ENCODE measurements at regions not wholly inside any gene's neighbourhood (a gene's known extent, or its start where the extent isn't known, plus 50 kb on each side); places are given as distances from the start of the nearest gene placed in this dataset.
"Not testable (repeated sequence)": the region's sequence is repeated elsewhere in the genome, so short reads cannot be mapped to it uniquely, and the experiment has no call there.

DNA sequence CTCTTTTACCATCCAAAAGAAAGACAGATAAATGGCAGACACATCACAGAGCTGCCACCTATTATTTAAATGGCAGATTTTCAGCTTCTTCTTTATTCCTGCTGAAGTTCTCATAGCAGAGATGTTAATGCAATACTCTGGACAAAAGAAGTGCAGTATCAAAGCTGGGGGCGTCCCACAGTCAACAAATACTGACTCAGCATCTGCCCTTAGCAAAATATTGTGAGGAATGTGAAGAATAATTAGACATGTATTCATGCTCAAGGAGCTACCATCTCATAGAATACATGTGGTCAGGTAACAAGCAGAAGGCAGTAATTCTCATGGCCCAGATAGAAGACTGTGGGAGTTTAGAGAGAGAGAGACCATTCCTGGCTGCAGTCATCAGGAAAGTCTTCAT is 108.0 kb upstream of the TANK start:
- no peak overlapping the region for H3K27ac Mint-ChIP-seq
- no peak for DNase-seq (ENCODE audit: low spot score)
- H3K9me3 Mint-ChIP-seq, result peaks cover 4% of the 10 kb centered on the region
- H3K4me1 Mint-ChIP-seq (ENCODE audit: low read depth), result no peaks in the 10 kb centered on the region
- H3K27me3 Mint-ChIP-seq (ENCODE audit: low read depth), result peaks cover 57% of the 10 kb centered on the region
- no peak overlapping the region for H3K4me3 Mint-ChIP-seq
- H3K36me3 Mint-ChIP-seq (ENCODE audit: low read depth), result peaks cover 1% of the 10 kb centered on the region

- H3K4me3 Mint-ChIP-seq, result no peak overlapping the region
- peaks cover 4% of the 10 kb centered on the region for H3K9me3 Mint-ChIP-seq
- H3K27me3 Mint-ChIP-seq (ENCODE audit: low read depth), result peaks cover 43% of the 10 kb centered on the region
- no peak overlapping the region for H3K27ac Mint-ChIP-seq
- DNase-seq (ENCODE audit: low spot score), result no peak
- peaks cover 1% of the 10 kb centered on the region for H3K36me3 Mint-ChIP-seq (ENCODE audit: low read depth)
- H3K4me1 Mint-ChIP-seq (ENCODE audit: low read depth), result no peaks in the 10 kb centered on the region
These were observed 104.9 kb upstream of the TANK start for GRCh38 chr2:161055289-161055688.

- H3K4me3 Mint-ChIP-seq, result no peak overlapping the region
These were observed 100.8 kb upstream of the TANK start for GRCh38 chr2:161059388-161059787.

DNA sequence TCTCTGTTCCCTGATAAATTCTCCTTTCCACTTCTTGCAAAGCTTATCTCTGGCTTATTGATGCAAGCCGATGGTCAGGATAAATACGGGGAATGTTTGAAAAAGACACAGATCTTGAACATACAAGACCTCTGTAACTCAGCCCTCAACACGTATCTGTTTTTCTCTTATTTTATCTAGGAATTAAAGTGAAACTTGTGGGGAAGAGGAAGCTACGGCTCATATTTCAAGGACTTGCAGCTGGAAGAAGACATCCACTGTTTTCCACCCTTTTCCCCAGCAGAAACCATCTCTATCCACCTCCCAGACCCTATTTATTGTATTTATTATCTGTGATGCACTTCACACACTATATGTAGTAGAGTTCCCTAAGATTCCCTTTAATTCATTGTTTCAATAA is 98.4 kb upstream of the TANK start:
- no peak for DNase-seq (ENCODE audit: low spot score)
- Mint-ChIP-seq H3K4me3 (no peak overlapping the region), H3K9me3 (no peaks in the 10 kb centered on the region), H3K36me3 (ENCODE audit: low read depth) (no peaks in the 10 kb centered on the region), H3K4me1 (ENCODE audit: low read depth) (peaks cover 8% of the 10 kb centered on the region), H3K27ac (no peak overlapping the region), H3K27me3 (ENCODE audit: low read depth) (peaks cover 9% of the 10 kb centered on the region)

More at GRCh38 chr2:161059388-161059787, 100.8 kb upstream of the TANK start:
- Mint-ChIP-seq H3K9me3 (peaks cover 4% of the 10 kb centered on the region), H3K27me3 (ENCODE audit: low read depth) (peaks cover 21% of the 10 kb centered on the region), H3K36me3 (ENCODE audit: low read depth) (peaks cover 1% of the 10 kb centered on the region), H3K27ac (no peak overlapping the region), H3K4me1 (ENCODE audit: low read depth) (peaks cover 8% of the 10 kb centered on the region)
- no peak for DNase-seq (ENCODE audit: low spot score)

GRCh38 chr2:161063157-161063945 is 96.9 kb upstream of the TANK start:
- no peak overlapping the region for H3K27ac Mint-ChIP-seq
- DNase-seq (ENCODE audit: low spot score), result peak; percentile 51
- H3K4me3 Mint-ChIP-seq, result no peak overlapping the region

GRCh38 chr2:161063946-161064306 is 96.3 kb upstream of the TANK start:
- Mint-ChIP-seq H3K9me3 (no peaks in the 10 kb centered on the region), H3K4me3 (no peak overlapping the region), H3K36me3 (ENCODE audit: low read depth) (no peaks in the 10 kb centered on the region), H3K27me3 (ENCODE audit: low read depth) (peaks cover 12% of the 10 kb centered on the region), H3K27ac (no peak overlapping the region), H3K4me1 (ENCODE audit: low read depth) (peaks cover 13% of the 10 kb centered on the region)
- DNase-seq (ENCODE audit: low spot score), result no peak

More at GRCh38 chr2:161063157-161063945, 96.9 kb upstream of the TANK start:
- Mint-ChIP-seq H3K27me3 (ENCODE audit: low read depth) (peaks cover 12% of the 10 kb centered on the region), H3K36me3 (ENCODE audit: low read depth) (no peaks in the 10 kb centered on the region), H3K4me1 (ENCODE audit: low read depth) (peaks cover 13% of the 10 kb centered on the region), H3K9me3 (no peaks in the 10 kb centered on the region)

DNA sequence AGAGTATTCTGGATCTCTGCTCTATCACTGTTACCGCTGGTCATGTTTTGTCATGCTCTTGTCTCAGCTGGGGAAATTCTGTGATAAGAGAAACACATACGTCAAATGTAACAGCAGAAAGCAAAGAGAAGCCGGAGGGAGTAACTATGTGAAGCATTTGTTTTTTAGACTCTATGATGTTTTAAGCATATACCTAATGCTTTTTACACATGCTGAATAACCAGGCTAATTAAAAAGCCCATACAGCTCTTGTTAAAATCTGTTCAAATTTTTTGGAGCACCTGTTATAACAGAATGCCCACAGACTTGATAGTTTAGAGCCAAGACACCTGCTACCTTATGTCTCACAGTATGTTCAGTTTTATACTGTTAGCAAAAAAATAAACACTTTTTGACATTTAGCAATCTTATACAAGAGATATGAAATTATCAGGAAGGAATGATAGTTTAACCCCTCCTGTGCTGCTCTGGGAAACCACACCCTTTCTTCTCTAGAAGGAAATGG is 92.3 kb upstream of the TANK start:
- H3K27ac Mint-ChIP-seq, result no peak overlapping the region
- no peaks in the 10 kb centered on the region for H3K9me3 Mint-ChIP-seq
- H3K36me3 Mint-ChIP-seq (ENCODE audit: low read depth), result no peaks in the 10 kb centered on the region
- H3K4me1 Mint-ChIP-seq (ENCODE audit: low read depth), result peaks cover 9% of the 10 kb centered on the region
- H3K4me3 Mint-ChIP-seq, result no peak overlapping the region
- no peak for DNase-seq (ENCODE audit: low spot score)
- H3K27me3 Mint-ChIP-seq (ENCODE audit: low read depth), result peaks cover 5% of the 10 kb centered on the region

DNA sequence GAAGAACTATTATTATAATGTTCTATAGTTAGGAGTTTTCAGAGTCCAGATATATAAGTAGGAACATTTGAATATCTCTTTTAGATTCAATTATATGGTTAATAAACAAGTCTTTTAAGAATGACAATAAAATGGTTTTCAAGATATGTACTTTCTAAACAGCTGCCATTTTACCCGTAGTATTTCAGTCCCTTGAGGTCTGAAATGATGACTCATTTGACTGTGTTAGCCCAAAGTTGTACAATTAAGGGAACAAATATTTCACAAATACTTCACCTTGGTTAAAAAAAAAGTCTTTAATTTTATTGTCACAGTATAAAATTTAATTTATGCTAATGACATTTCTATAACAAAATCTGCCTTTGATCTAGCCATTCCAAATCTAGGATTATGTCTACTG is 91.6 kb upstream of the TANK start:
- H3K27me3 Mint-ChIP-seq (ENCODE audit: low read depth), result peaks cover 3% of the 10 kb centered on the region
- H3K4me3 Mint-ChIP-seq, result no peak overlapping the region

GRCh38 chr2:161070693-161071479 is 89.3 kb upstream of the TANK start:
- no peaks in the 10 kb centered on the region for H3K9me3 Mint-ChIP-seq
- peaks cover 7% of the 10 kb centered on the region for H3K4me1 Mint-ChIP-seq (ENCODE audit: low read depth)
- H3K36me3 Mint-ChIP-seq (ENCODE audit: low read depth), result no peaks in the 10 kb centered on the region
- no peak overlapping the region for H3K27ac Mint-ChIP-seq
- H3K4me3 Mint-ChIP-seq, result no peak overlapping the region
- H3K27me3 Mint-ChIP-seq (ENCODE audit: low read depth), result peaks cover 3% of the 10 kb centered on the region
- no peak for DNase-seq (ENCODE audit: low spot score)

More for the DNA sequence above, 91.6 kb upstream of the TANK start:
- Mint-ChIP-seq H3K27ac (no peak overlapping the region), H3K4me1 (ENCODE audit: low read depth) (peaks cover 7% of the 10 kb centered on the region), H3K36me3 (ENCODE audit: low read depth) (no peaks in the 10 kb centered on the region), H3K9me3 (no peaks in the 10 kb centered on the region)
- DNase-seq (ENCODE audit: low spot score), result no peak

GRCh38 chr2:161072436-161072835 is 87.8 kb upstream of the TANK start:
- not testable (repeated sequence) for H3K27me3 Mint-ChIP-seq (ENCODE audit: low read depth); DNase-seq (ENCODE audit: low spot score); H3K4me3 Mint-ChIP-seq; H3K27ac Mint-ChIP-seq; H3K36me3 Mint-ChIP-seq (ENCODE audit: low read depth); H3K9me3 Mint-ChIP-seq
- peaks cover 20% of the 10 kb centered on the region for H3K4me1 Mint-ChIP-seq (ENCODE audit: low read depth)

GRCh38 chr2:161075701-161076100 is 84.5 kb upstream of the TANK start:
- Mint-ChIP-seq H3K27ac (no peak overlapping the region), H3K27me3 (ENCODE audit: low read depth) (no peaks in the 10 kb centered on the region), H3K36me3 (ENCODE audit: low read depth) (peaks cover 2% of the 10 kb centered on the region), H3K4me1 (ENCODE audit: low read depth) (peaks cover 36% of the 10 kb centered on the region), H3K4me3 (no peak overlapping the region), H3K9me3 (peaks cover 5% of the 10 kb centered on the region)
- DNase-seq (ENCODE audit: low spot score), result no peak

- Mint-ChIP-seq H3K27ac (peak overlapping the region; percentile 95), H3K36me3 (ENCODE audit: low read depth) (peaks cover 3% of the 10 kb centered on the region), H3K4me1 (ENCODE audit: low read depth) (peaks cover 37% of the 10 kb centered on the region), H3K4me3 (peak overlapping the region; percentile 63), H3K27me3 (ENCODE audit: low read depth) (no peaks in the 10 kb centered on the region), H3K9me3 (peaks cover 7% of the 10 kb centered on the region)
- DNase-seq (ENCODE audit: low spot score), result no peak
These were observed 83.3 kb upstream of the TANK start for GRCh38 chr2:161076936-161077335.

DNA sequence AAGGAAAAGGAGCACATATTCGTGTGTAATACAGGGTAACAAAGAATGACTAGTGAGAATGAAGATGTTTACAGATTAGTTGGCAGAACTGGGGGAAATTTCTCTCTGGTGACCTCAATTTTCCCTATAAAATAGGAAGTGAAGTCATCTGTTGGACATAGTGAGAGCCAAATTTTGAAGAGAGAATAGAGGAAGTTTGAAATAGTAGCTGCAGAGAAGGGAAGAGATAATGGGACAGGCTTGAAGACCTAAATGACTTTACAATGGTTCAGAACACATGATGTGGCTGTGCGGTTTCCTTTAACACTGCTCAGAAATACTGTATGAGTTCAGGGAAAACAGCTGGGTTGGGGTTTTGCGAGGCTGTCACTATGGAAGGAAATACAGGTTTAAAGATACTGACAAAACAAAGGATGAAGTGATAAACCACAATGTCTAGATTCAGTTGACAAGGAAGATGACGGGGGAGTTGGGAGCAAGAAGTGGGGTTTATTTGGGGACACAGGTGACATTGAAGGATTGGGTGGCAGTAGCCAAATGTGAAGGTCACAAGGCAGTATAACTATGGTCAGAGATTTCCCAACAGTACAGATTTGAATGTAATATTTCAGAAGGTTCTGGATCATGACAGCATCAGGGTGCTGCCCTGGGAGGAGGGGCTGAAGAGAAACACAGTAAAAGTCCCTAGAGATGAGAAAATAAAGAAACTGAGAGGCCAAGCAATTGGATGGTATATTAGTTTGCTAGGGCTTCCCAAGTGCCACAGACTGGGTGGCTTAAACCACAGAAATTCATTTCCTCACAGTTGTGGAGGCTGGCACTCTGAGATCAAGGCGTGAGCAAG is 82.6 kb upstream of the TANK start:
- Mint-ChIP-seq H3K4me1 (ENCODE audit: low read depth) (peaks cover 40% of the 10 kb centered on the region), H3K27me3 (ENCODE audit: low read depth) (no peaks in the 10 kb centered on the region), H3K4me3 (peak overlapping the region; percentile 63), H3K9me3 (peaks cover 9% of the 10 kb centered on the region), H3K36me3 (ENCODE audit: low read depth) (peaks cover 5% of the 10 kb centered on the region), H3K27ac (peak overlapping the region; percentile 95)
- DNase-seq (ENCODE audit: low spot score), result peak; percentile 86
